ENCODE measurements at regions not wholly inside any gene's neighbourhood (a gene's known extent, or its start where the extent isn't known, plus 50 kb on each side); places are given as distances from the start of the nearest gene placed in this dataset.
A peak's percentile ranks its signal among the peaks of the same experiment; 100 is the strongest.

DNA sequence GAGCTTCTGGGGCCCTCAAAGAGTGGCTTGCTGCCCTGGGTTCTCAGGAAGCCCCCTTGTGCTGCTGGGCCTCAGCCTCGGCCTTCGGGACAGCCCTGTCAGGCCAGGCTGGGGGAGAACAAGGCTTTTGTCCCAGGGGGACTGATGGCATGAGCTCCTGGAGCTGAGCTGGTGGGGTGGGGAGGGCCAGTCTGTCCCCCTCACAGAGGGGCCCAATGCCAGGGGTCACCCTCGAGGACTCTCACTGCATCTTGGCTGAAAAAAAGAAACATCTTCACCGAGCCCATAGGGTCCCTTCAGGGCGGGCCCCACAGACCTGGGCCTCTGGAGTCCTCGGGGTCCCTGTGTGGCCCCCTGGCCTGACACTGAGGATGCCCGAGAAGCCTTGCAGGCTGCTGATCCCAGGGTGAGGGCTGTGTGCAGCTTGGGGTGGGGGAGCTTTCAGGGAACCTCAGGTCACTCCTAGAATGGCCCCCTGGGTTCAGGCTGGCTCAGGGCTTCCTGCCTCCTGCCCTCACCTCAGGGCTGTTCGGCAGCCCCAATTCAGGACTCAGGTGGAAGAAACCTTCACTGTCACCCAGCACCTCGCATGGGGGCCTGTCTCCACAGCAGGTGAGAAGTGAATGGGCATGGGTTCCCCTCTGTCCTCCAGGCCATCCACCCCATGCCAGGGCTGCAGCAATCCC, 90.5 kb downstream of the TNFRSF13B start:
- TF ChIP-seq POLR2AphosphoS5 (IDR thresholded peaks at IDR 0.05), result no peak
- no peak for TF ChIP-seq POLR2A (IDR thresholded peaks at IDR 0.05)
- TF ChIP-seq CTCF (IDR thresholded peaks at IDR 0.05), result no peak
- no peak for TF ChIP-seq EP300 (IDR thresholded peaks at IDR 0.05)
- Histone ChIP-seq H3K36me3 (no peaks in the 10 kb centered on the region), H3K27me3 (no peaks in the 10 kb centered on the region), H3K27ac (no peak overlapping the region), H3K4me3 (no peak overlapping the region), H3K4me1 (no peaks in the 10 kb centered on the region), H3K9me3 (no peaks in the 10 kb centered on the region)
- no peak for DNase-seq (ENCODE audit: low spot score in 2 of 2)
- no CpG with 5 or more reads among the region's 9 CpGs for WGBS

GRCh38 chr17:16880843-16881230, 91.1 kb downstream of the TNFRSF13B start:
- Histone ChIP-seq H3K4me3 (no peak overlapping the region), H3K27me3 (no peaks in the 10 kb centered on the region), H3K36me3 (no peaks in the 10 kb centered on the region), H3K4me1 (no peaks in the 10 kb centered on the region), H3K9me3 (no peaks in the 10 kb centered on the region), H3K27ac (no peak overlapping the region)
- WGBS, result 83% methylated on average over 6 of the region's 9 CpGs
- TF ChIP-seq POLR2A (IDR thresholded peaks at IDR 0.05) (no peak), CTCF (IDR thresholded peaks at IDR 0.05) (no peak), POLR2AphosphoS5 (IDR thresholded peaks at IDR 0.05) (no peak), EP300 (IDR thresholded peaks at IDR 0.05) (no peak)
- DNase-seq (ENCODE audit: low spot score in 2 of 2), result peak in 1 of 2 donors; percentile 43

GRCh38 chr17:16880121-16880842, 91.6 kb downstream of the TNFRSF13B start:
- H3K27ac ChIP-seq, result no peak overlapping the region
- 93% methylated on average over 16 of the region's 16 CpGs for WGBS
- TF ChIP-seq POLR2A (IDR thresholded peaks at IDR 0.05), result no peak
- no peak for TF ChIP-seq CTCF (IDR thresholded peaks at IDR 0.05)
- H3K4me3 ChIP-seq, result no peak overlapping the region
- no peaks in the 10 kb centered on the region for H3K4me1 ChIP-seq
- H3K27me3 ChIP-seq, result no peaks in the 10 kb centered on the region
- H3K36me3 ChIP-seq, result no peaks in the 10 kb centered on the region
- peak in 1 of 2 donors; percentile 65 for DNase-seq (ENCODE audit: low spot score in 2 of 2)
- H3K9me3 ChIP-seq, result no peaks in the 10 kb centered on the region

DNA sequence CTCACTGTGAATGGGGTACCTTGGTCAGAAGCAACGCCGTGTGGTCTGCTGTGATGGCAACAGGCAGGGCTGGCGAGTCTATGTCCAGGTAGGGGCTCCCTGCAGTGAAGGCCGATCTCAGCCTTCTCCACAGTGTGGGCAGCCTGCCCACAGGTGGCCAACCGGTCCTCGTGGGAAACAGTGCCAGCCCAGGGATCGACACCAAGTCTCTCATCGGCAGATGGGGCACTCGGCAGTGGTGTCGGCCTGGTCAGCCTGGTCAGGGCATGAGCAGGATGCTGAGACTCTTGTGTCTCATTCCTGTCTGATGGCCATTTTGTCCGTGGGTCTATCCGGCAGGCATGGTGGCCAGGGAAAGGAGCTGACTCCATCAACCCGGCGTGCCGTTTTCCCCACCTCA, 92.2 kb downstream of the TNFRSF13B start:
- no peaks in the 10 kb centered on the region for H3K36me3 ChIP-seq
- H3K27ac ChIP-seq, result no peak overlapping the region
- H3K27me3 ChIP-seq, result no peaks in the 10 kb centered on the region
- H3K4me1 ChIP-seq, result no peaks in the 10 kb centered on the region
- no peak overlapping the region for H3K4me3 ChIP-seq
- peak in 1 of 2 donors; percentile 72 for DNase-seq (ENCODE audit: low spot score in 2 of 2)
- no peak for TF ChIP-seq POLR2A (IDR thresholded peaks at IDR 0.05)
- TF ChIP-seq EP300 (IDR thresholded peaks at IDR 0.05), result no peak
- TF ChIP-seq POLR2AphosphoS5 (IDR thresholded peaks at IDR 0.05), result no peak
- no peak for TF ChIP-seq CTCF (IDR thresholded peaks at IDR 0.05)
- H3K9me3 ChIP-seq, result no peaks in the 10 kb centered on the region
- WGBS, result 98% methylated on average over 8 of the region's 15 CpGs

- no peak for TF ChIP-seq POLR2A (IDR thresholded peaks at IDR 0.05)
- TF ChIP-seq POLR2AphosphoS5 (IDR thresholded peaks at IDR 0.05), result no peak
- TF ChIP-seq EP300 (IDR thresholded peaks at IDR 0.05), result no peak
- TF ChIP-seq CTCF (IDR thresholded peaks at IDR 0.05), result no peak
- Histone ChIP-seq H3K27me3 (peaks cover 2% of the 10 kb centered on the region), H3K4me1 (no peaks in the 10 kb centered on the region), H3K27ac (no peak overlapping the region), H3K9me3 (no peaks in the 10 kb centered on the region), H3K36me3 (no peaks in the 10 kb centered on the region), H3K4me3 (no peak overlapping the region)
- WGBS, result 88% methylated on average over 10 of the region's 10 CpGs
- DNase-seq (ENCODE audit: low spot score in 2 of 2), result peak in 1 of 2 donors; percentile 13
Measured at GRCh38 chr17:16878606-16879005, 93.3 kb downstream of the TNFRSF13B start.

All from suprapubic skin (tissue), 4 donors.